Amniotic stem cell (primary cell): ENCODE measurements at regions not wholly inside any gene's neighbourhood (a gene's known extent, or its start where the extent isn't known, plus 50 kb on each side); places are given as distances from the start of the nearest gene placed in this dataset.
"Not testable (repeated sequence)": the region's sequence is repeated elsewhere in the genome, so short reads cannot be mapped to it uniquely, and the experiment has no call there.

ENCODE experiments used
- DNase-seq: peaks from one replicate; lab custom pipeline; 2025; lab: John Stamatoyannopoulos, UW

- DNase-seq, result no peak
These were observed 250.3 kb downstream of the TTC32 start for GRCh38 chr2:19651466-19651865.

GRCh38 chr2:19649785-19650380 is 251.9 kb downstream of the TTC32 start:
- peak; percentile 86 for DNase-seq

- DNase-seq, result no peak
These were observed 252.6 kb downstream of the TTC32 start for GRCh38 chr2:19649142-19649541.

- peak; percentile 18 for DNase-seq
These were observed 253.2 kb downstream of the TTC32 start for GRCh38 chr2:19648583-19648982.

GRCh38 chr2:19646987-19647386 is 254.8 kb downstream of the TTC32 start:
- no peak for DNase-seq

- no peak for DNase-seq
These were observed 257.0 kb downstream of the TTC32 start for GRCh38 chr2:19644763-19645162.

- no peak for DNase-seq
These were observed 258.7 kb downstream of the TTC32 start for GRCh38 chr2:19643117-19643518.

- no peak for DNase-seq
These were observed 259.3 kb downstream of the TTC32 start for GRCh38 chr2:19642501-19642900.

- DNase-seq, result no peak
These were observed 265.8 kb downstream of the TTC32 start for GRCh38 chr2:19635951-19636510.

- DNase-seq, result no peak
These were observed 269.3 kb downstream of the TTC32 start for GRCh38 chr2:19632403-19632991.

GRCh38 chr2:19631871-19632270 is 269.9 kb downstream of the TTC32 start:
- no peak for DNase-seq

- DNase-seq, result no peak
These were observed 270.9 kb downstream of the TTC32 start for GRCh38 chr2:19630921-19631320.

GRCh38 chr2:19627359-19627758 is 268.9 kb upstream of the OSR1 start:
- no peak for DNase-seq

GRCh38 chr2:19623488-19623887 is 265.1 kb upstream of the OSR1 start:
- DNase-seq, result no peak

GRCh38 chr2:19617257-19617848 is 258.9 kb upstream of the OSR1 start:
- no peak for DNase-seq

GRCh38 chr2:19615402-19615801 is 257.0 kb upstream of the OSR1 start:
- DNase-seq, result not testable (repeated sequence)

- DNase-seq, result no peak
These were observed 255.6 kb upstream of the OSR1 start for GRCh38 chr2:19614066-19614465.

- DNase-seq, result peak; percentile 86
These were observed 253.3 kb upstream of the OSR1 start for GRCh38 chr2:19611491-19612332.

- no peak for DNase-seq
These were observed 250.8 kb upstream of the OSR1 start for GRCh38 chr2:19609266-19609665.

- DNase-seq, result no peak
These were observed 249.7 kb upstream of the OSR1 start for GRCh38 chr2:19607931-19608771.

GRCh38 chr2:19607400-19607799 is 249.0 kb upstream of the OSR1 start:
- no peak for DNase-seq

GRCh38 chr2:19600982-19601381 is 242.6 kb upstream of the OSR1 start:
- DNase-seq, result no peak
